ENCODE measurements at regions not wholly inside any gene's neighbourhood (a gene's known extent, or its start where the extent isn't known, plus 50 kb on each side); places are given as distances from the start of the nearest gene placed in this dataset.
"Not testable (repeated sequence)": the region's sequence is repeated elsewhere in the genome, so short reads cannot be mapped to it uniquely, and the experiment has no call there.

- H3K4me1 ChIP-seq (ENCODE audit: low read depth) = no peaks in the 10 kb centered on the region
- H3K9me3 ChIP-seq (ENCODE audit: low read depth) = no peaks in the 10 kb centered on the region
- H3K4me3 ChIP-seq = no peak overlapping the region
- no peaks in the 10 kb centered on the region for H3K27me3 ChIP-seq
- no peak for TF ChIP-seq CTCF (IDR thresholded peaks at IDR 0.05; ENCODE audit: low read depth, low read length)
- no peak for DNase-seq (ENCODE audit: low read depth in 1 of 2, low spot score in 1 of 2)
- H3K36me3 ChIP-seq = no peaks in the 10 kb centered on the region
- H3K27ac ChIP-seq = no peak overlapping the region
Measured at GRCh38 chr5:62212648-62213047, 93.4 kb upstream of the KIF2A start.

DNA sequence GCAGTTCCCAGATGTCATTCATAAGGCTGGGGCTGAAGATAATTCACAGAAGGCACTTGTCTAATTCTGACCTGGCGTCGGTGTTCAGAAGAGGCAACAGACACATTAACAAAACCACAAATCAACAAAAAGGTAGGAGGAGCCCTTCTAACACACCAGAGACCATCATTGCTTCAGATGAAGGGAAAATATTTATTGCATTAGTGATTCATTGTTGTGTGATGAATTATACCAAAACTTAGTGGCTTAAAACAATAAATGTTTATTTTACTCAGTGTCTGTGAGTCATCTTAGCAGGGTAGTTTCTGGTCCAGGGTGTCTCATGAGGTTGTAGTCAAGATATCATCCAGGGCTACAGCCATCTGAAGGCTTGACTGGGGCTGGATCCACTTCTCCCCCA, 91.3 kb upstream of the KIF2A start:
- Histone ChIP-seq H3K4me3 (no peak overlapping the region), H3K27me3 (no peaks in the 10 kb centered on the region), H3K9me3 (ENCODE audit: low read depth) (no peaks in the 10 kb centered on the region), H3K4me1 (ENCODE audit: low read depth) (no peaks in the 10 kb centered on the region), H3K27ac (no peak overlapping the region), H3K36me3 (no peaks in the 10 kb centered on the region)
- no peak for DNase-seq (ENCODE audit: low read depth in 1 of 2, low spot score in 1 of 2)
- TF ChIP-seq CTCF (IDR thresholded peaks at IDR 0.05; ENCODE audit: low read depth, low read length) = no peak

GRCh38 chr5:62216603-62217002, 89.4 kb upstream of the KIF2A start:
- not testable (repeated sequence) for DNase-seq (ENCODE audit: low read depth in 1 of 2, low spot score in 1 of 2); H3K36me3 ChIP-seq

GRCh38 chr5:62217095-62217494, 88.9 kb upstream of the KIF2A start:
- H3K36me3 ChIP-seq; DNase-seq (ENCODE audit: low read depth in 1 of 2, low spot score in 1 of 2); H3K27me3 ChIP-seq; H3K27ac ChIP-seq; H3K4me3 ChIP-seq; H3K9me3 ChIP-seq (ENCODE audit: low read depth); H3K4me1 ChIP-seq (ENCODE audit: low read depth): not testable (repeated sequence)

More at GRCh38 chr5:62216603-62217002, 89.4 kb upstream of the KIF2A start:
- not testable (repeated sequence) for H3K4me1 ChIP-seq (ENCODE audit: low read depth); H3K9me3 ChIP-seq (ENCODE audit: low read depth); H3K27ac ChIP-seq; H3K4me3 ChIP-seq; H3K27me3 ChIP-seq

GRCh38 chr5:62218860-62219259, 87.1 kb upstream of the KIF2A start:
- not testable (repeated sequence) for H3K36me3 ChIP-seq; H3K9me3 ChIP-seq (ENCODE audit: low read depth); H3K27ac ChIP-seq; H3K4me3 ChIP-seq; DNase-seq (ENCODE audit: low read depth in 1 of 2, low spot score in 1 of 2); H3K4me1 ChIP-seq (ENCODE audit: low read depth); H3K27me3 ChIP-seq

DNA sequence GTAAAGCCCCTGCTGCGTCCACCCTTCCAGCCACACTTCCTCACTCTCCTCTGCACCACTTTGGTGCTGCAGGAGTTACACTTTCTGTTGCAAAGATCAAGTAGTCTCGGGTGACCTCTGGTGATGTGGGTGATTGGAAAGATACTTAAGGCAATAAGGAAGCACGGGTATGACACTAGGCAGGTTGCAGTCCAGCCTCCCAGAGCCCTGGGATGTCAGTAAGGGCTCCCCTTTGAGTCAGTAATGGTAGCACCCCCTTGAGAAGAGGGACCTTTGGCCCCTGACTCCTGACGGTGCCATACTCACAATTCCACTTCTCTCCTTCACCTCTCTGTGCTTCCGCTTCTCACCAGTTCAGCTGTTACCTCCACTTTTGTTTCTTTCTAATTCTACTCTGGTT, 84.1 kb upstream of the KIF2A start:
- not testable (repeated sequence) for H3K4me1 ChIP-seq (ENCODE audit: low read depth); H3K4me3 ChIP-seq; H3K27me3 ChIP-seq; H3K9me3 ChIP-seq (ENCODE audit: low read depth); H3K27ac ChIP-seq; H3K36me3 ChIP-seq; DNase-seq (ENCODE audit: low read depth in 1 of 2, low spot score in 1 of 2)

DNA sequence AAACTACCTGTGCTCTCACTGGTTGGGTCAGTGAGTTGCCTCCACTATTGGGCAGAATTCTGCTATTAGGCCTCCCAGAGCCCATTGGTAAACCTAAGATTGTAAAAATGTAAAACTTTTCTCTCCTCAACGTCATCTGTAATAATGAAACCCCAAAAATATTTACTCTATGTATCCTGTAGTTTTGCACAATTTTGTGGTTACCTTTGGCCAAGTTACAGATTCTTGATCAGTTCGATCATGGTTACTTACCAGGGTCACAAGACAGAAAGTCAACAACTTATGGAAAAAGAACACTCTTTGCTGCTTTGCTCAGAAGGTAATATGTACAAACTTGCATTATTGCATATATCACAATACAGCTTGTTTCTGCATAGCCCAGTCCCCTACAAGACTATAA, 83.7 kb upstream of the KIF2A start:
- not testable (repeated sequence) for H3K27me3 ChIP-seq

DNA sequence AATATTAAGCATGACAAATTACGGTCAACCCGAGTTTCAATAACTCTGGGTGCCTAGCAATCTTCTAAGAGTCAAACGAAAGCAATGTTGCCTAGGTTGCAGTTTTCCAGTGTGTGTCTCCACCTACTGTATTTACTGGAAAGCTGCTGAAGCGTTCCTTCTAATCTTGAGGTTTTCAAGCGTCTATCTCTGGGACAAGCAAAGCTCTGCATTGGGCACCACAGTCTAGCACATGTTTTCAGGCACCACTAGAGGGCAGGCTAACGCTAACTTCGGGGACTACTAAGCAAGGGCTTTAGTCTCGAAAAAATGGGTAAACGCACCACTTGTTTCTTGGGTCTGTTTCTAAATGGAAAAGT, 82.7 kb upstream of the KIF2A start:
- not testable (repeated sequence) for H3K9me3 ChIP-seq (ENCODE audit: low read depth); H3K4me3 ChIP-seq; H3K4me1 ChIP-seq (ENCODE audit: low read depth); H3K27me3 ChIP-seq; DNase-seq (ENCODE audit: low read depth in 1 of 2, low spot score in 1 of 2); H3K36me3 ChIP-seq; H3K27ac ChIP-seq
- peak; percentile 36 for TF ChIP-seq CTCF (IDR thresholded peaks at IDR 0.05; ENCODE audit: low read depth, low read length)

More for the DNA sequence above, 83.7 kb upstream of the KIF2A start:
- DNase-seq (ENCODE audit: low read depth in 1 of 2, low spot score in 1 of 2) = peak in 1 of 2 donors; percentile 28
- not testable (repeated sequence) for H3K27ac ChIP-seq; H3K4me3 ChIP-seq; H3K36me3 ChIP-seq; H3K4me1 ChIP-seq (ENCODE audit: low read depth); H3K9me3 ChIP-seq (ENCODE audit: low read depth)

All from cardiac muscle cell (in vitro differentiated cells and primary cell).